GM13977 (cell line): ENCODE measurements at regions not wholly inside any gene's neighbourhood (a gene's known extent, or its start where the extent isn't known, plus 50 kb on each side); places are given as distances from the start of the nearest gene placed in this dataset.
"Not testable (repeated sequence)": the region's sequence is repeated elsewhere in the genome, so short reads cannot be mapped to it uniquely, and the experiment has no call there.

Source experiments
- DNase-seq: peaks from one replicate; pipeline ENCODE4 v3.0.0; 2012; ENCODE audit warnings: low spot score
- CTCF ChIP-seq: IDR thresholded peaks from 2 replicates; pipeline ENCODE4 v1.5.1; 2012; ENCODE audit warnings: mild to moderate bottlenecking, control low read depth; ENCODE audit not compliant: insufficient read depth; ENCODE audit errors: extremely low read depth, missing control alignments
- in situ Hi-C: fragments of 300-500 bp; cut with MboI; formaldehyde crosslinking; loops from one replicate; pipeline ENCODE4 v1.12.0; 2022; ENCODE audit warnings: low sequenced_read_pairs, low pct_unique_long_range_greater_than_20kb, mixed read lengths, inconsistent platforms; ENCODE audit not compliant: unreplicated experiment

GRCh38 chr10:3563298-3563697 lies 221.7 kb downstream of the KLF6 start:
- no peak for DNase-seq
- in situ Hi-C loops: no loop called here
- TF ChIP-seq CTCF: no peak

- DNase-seq, in situ Hi-C loops: not testable (repeated sequence)
Measured at GRCh38 chr10:3560628-3561027, 224.4 kb downstream of the KLF6 start.

GRCh38 chr10:3559527-3559926 lies 225.5 kb downstream of the KLF6 start:
- TF ChIP-seq CTCF: no peak
- no peak for DNase-seq
- in situ Hi-C loops: no loop called here

GRCh38 chr10:3559011-3559410 lies 226.0 kb downstream of the KLF6 start:
- no peak for TF ChIP-seq CTCF
- in situ Hi-C loops: no loop called here
- no peak for DNase-seq

GRCh38 chr10:3556191-3557017 lies 228.6 kb downstream of the KLF6 start:
- in situ Hi-C loops, DNase-seq: not testable (repeated sequence)

- in situ Hi-C loops: no loop called here
- no peak for DNase-seq
- TF ChIP-seq CTCF: no peak
Measured at GRCh38 chr10:3554121-3554522, 230.9 kb downstream of the KLF6 start.

GRCh38 chr10:3552281-3552680 lies 232.7 kb downstream of the KLF6 start:
- in situ Hi-C loops: no loop called here
- DNase-seq: no peak
- TF ChIP-seq CTCF: no peak

- no peak for TF ChIP-seq CTCF
- no peak for DNase-seq
- in situ Hi-C loops: no loop called here
Measured at GRCh38 chr10:3551761-3552160, 233.2 kb downstream of the KLF6 start.
